22Rv1 (cell line): ENCODE measurements at regions not wholly inside any gene's neighbourhood (a gene's known extent, or its start where the extent isn't known, plus 50 kb on each side); places are given as distances from the start of the nearest gene placed in this dataset.

Experiments used
- H3K27ac ChIP-seq: fragments of 450-650 bp; 2 replicates; pipeline ENCODE4 v1.5.1; 2017
- CTCF ChIP-seq: fragments of 450-650 bp; IDR thresholded peaks from 2 replicates; pipeline ENCODE4 v1.5.1; 2017; ENCODE audit warnings: mild to moderate bottlenecking
- ZFX ChIP-seq: fragments of 450-650 bp; IDR thresholded peaks from 2 replicates; pipeline ENCODE4 v1.6.1; 2017; ENCODE audit warnings: antibody characterized with exemption, borderline replicate concordance

GRCh38 chr15:31571676-31572075 is 245.0 kb downstream of the KLF13 start:
- TF ChIP-seq ZFX = no peak
- no peak for TF ChIP-seq CTCF
- no peak overlapping the region for H3K27ac ChIP-seq

- H3K27ac ChIP-seq = no peak overlapping the region
- TF ChIP-seq CTCF (no peak), ZFX (no peak)
Measured at GRCh38 chr15:31573759-31574158, 247.1 kb downstream of the KLF13 start.

- no peak overlapping the region for H3K27ac ChIP-seq
- TF ChIP-seq ZFX (no peak), CTCF (no peak)
Measured at GRCh38 chr15:31574766-31575165, 248.1 kb downstream of the KLF13 start.

- TF ChIP-seq CTCF (no peak), ZFX (no peak)
- no peak overlapping the region for H3K27ac ChIP-seq
Measured at GRCh38 chr15:31577108-31577507, 250.5 kb downstream of the KLF13 start.

- H3K27ac ChIP-seq = no peak overlapping the region
- TF ChIP-seq ZFX (no peak), CTCF (no peak)
Measured at GRCh38 chr15:31579282-31579681, 252.6 kb downstream of the KLF13 start.

- no peak for TF ChIP-seq CTCF
- no peak for TF ChIP-seq ZFX
- H3K27ac ChIP-seq = no peak overlapping the region
Measured at GRCh38 chr15:31579976-31580375, 253.3 kb downstream of the KLF13 start.

- no peak for TF ChIP-seq ZFX
- TF ChIP-seq CTCF = no peak
- H3K27ac ChIP-seq = no peak overlapping the region
Measured at GRCh38 chr15:31584195-31584594, 257.6 kb downstream of the KLF13 start.

- no peak overlapping the region for H3K27ac ChIP-seq
- TF ChIP-seq CTCF = no peak
- no peak for TF ChIP-seq ZFX
Measured at GRCh38 chr15:31585240-31585639, 258.6 kb downstream of the KLF13 start.
